ENCODE measurements at regions not wholly inside any gene's neighbourhood (a gene's known extent, or its start where the extent isn't known, plus 50 kb on each side); places are given as distances from the start of the nearest gene placed in this dataset.
"Not testable (repeated sequence)": the region's sequence is repeated elsewhere in the genome, so short reads cannot be mapped to it uniquely, and the experiment has no call there.

DNA sequence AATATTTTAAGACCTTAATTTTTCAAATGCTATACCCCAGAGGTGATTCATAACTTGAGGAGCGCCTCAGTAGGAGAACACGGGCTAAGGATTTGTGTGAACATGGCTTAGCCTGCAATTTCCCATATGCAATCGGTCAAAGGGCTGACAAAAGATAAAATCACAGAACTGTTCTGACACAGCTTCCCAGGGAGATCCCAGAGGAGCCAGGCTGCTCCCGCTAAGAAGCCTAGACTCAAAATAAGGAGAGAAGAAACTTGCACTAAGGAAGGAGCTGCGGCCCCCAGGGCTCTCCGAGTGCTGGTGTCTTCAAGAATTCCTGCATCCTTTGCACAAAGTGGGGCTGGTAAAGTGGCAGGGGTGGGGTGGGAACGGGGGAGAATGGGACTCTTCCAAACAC is 106.3 kb upstream of the DLG1 start:
- DNase-seq = no peak

DNA sequence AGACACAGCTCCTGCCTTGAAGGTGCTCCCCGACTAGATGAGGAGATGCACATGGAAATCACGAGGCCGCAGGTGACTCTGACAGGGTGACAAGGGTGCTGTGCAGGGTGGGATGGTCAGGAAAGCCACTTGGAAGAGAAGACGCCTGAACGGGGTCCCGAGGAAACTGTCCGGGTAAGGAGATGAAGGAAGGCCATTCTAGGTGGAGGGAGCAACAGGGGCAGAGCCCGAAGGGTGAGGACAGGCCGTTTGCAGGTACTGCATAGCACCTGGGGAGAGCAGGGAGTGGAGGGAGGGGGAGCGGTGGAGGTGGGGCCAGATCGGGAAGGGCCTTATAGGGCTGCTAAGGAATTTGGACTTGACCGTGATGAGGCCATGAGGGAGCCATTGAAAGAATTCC is 105.6 kb upstream of the DLG1 start:
- no peak for DNase-seq

DNA sequence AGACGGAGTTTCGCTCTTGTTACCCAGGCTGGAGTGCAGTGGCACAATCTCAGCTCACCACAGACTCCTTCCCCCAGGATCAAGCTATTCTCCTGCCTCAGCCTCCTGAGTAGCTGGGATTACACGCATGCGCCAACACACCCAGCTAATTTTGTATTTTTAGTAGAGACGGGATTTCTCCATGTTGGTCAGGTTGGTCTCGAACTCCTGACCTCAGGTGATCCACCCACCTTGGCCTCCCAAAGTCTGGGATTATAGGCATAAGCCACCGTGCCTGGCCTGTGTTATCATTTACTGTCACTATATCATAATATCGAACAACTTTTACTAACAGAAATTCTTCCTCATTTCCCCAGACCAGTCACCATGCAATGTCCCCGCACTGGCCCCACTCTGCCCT is 104.0 kb upstream of the DLG1 start:
- not testable (repeated sequence) for DNase-seq

DNA sequence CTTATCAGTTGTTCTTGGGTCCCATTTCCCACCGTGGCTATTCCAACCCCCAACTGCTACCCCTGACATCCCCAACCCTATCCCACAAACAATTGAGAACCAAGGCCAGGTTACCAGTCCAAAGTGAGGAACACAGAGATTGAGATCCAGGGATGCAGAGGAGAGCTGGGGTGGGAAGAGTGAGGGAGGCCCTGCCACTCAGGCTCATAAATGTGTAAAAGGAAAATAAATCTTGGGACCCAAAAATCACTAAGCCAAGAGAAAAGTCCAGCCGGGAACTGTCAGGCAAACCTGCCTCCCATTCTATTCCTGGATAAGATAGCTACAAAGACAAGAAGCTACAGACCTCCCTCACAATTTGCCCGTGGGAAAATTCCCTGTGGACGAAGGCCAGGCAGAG is 101.1 kb upstream of the DLG1 start:
- no peak for DNase-seq

DNA sequence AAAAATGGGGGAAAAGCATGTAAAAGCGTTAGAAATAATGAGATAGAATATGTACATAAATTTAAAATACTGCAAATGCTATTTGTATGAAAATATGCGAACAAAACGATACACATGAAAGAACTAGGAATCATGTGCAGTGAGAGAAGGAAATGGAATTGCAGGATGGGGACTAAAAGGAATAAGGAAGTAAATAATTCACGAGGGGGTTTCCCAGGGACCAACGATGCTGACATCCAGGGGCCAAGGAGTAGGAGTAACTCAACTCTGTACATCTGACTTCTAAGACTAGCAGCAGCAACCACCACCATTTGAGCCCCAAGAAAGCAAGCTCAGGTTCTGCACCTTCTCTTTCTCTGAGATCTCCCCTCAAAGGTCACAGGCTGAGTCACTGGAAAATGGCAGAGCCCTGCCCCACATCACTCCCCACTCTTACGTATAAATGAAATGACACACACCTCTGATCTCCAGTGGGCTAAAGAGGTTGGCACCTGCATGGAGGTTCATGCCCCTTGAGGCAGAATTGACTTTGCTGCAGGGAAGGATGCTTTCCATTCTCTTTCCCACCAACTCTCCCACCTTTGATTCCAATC is 100.0 kb upstream of the DLG1 start:
- no peak for DNase-seq

DNA sequence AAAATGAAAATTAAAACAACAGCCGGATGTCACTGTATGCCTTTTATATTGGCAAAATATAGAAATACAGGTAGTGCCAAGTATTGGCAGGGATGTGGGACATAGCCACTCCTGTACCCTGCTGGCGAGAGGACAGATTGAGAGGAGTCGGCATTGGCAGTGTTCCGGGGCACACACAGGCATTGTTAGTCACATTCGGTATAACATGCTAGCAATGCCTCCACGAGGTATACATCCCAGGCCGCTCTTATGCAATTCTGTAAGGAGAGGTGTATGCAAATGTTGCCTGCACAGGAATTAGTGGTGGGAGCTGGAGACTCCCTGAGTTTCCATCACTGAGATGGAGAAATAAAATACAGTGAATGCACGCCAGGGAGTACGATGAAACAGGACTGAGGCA is 99.4 kb upstream of the DLG1 start:
- DNase-seq = no peak

DNA sequence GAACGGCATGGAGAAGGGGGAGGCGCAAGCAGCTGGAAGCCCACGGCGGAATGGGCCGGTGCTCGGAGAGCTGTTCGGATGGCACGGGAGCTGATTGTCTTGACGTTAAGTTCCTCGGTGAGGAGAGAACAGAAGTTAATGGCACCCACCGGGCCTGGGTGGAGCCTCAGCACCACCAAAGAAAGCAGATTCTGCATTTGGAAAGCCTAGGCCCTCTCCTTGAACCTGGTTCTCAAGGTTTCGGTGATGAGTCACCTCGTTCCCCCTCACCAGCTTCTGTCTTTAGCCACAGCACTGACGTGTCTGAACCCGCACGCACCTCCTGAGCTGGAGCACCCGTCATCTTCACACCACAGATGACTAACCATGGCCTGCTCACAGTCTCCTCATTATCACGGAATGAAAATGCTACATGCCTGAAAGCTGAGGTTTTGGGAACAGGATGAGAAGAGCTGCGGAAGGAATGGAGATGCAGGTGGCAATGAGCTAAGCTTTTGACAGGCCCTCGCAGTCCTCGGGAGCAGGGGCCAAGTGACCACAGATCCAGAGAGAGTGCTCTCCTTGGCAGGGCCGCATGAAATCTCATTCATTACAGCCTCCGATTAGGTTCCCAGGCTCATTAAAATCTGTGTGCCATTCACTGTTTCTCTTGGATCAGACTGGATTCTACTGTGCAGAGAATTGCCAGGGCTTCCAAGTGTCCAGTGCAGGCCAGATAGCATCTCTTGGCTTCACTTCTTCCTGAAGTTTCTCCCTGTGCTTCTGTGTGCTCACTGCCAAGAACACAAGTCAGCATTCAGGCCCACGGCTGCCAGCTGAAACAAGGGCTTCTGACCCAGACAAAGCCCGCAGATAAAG is 96.3 kb upstream of the DLG1 start:
- no peak for DNase-seq

DNA sequence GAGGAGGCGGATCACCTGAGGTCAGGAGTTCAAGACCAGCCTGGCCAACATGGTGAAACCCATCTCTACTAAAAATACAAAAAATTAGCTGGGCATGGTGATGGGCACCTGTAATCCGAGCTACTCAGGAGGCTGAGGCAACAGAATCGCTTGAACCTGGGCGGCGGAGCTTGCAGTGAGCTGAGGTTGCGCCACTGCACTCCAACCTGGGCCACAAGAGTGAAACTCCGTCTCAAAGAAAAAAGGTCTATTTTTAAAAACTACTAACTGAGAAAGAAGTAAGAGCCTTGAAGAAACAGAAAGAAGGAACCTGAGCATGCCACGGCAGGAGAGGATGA is 95.7 kb upstream of the DLG1 start:
- DNase-seq = not testable (repeated sequence)

DNA sequence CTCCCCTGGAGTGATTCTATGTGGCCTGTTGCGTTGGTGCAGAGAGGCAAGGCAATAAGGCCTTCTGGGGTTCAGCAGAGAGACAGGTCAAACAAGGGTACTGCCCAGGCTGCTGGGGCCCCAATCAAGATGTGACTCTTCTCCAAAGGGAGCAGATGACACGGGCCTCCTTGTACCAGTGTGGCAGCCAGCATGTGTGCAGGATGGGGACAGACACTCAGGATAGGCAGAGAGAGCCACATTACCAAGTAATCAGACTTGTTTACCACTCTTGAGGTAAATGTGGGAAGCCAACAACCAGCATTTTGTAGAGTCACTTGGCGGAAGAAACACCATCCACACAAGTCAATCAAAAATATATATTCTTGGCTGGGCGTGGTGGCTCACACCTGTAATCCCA is 95.3 kb upstream of the DLG1 start:
- DNase-seq = no peak

DNA sequence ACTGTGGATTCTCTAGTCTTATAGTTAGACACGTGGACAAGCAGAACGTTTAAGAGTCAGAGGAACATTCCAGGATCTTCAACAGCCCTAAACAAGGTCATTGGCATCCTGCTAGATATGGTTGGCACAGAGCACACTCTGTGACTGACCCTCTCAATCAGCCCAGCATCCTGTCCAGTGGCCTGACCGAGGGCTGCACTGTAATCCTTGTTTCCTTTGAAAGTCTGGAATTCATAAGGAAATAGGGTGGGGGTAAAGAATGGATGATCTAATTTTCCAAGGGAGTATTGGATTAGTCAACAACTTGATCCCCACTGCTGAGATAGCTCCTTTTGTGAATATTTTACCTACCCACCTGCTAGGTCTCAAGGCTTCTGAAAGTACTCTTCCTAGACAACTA is 94.5 kb upstream of the DLG1 start:
- no peak for DNase-seq

DNA sequence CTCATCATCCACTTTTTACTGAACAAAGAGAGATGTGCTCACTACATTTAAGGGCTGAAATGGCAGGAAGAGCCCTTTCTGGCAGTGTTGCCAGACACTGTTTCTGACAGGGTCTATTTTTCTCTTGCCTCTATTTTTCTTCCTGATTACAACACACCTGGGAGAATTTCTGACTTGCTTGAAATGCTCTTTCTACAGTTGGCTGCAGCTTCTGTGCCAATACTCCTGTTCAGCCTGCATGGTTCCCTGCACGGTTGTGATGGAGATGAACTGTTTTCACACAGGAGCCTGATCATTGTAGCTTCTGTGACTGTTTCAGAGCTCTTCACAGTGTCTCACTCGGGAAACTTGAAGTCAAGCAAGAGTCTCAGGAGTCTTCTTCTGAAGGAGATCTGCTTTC is 83.0 kb upstream of the DLG1 start:
- DNase-seq = no peak

DNA sequence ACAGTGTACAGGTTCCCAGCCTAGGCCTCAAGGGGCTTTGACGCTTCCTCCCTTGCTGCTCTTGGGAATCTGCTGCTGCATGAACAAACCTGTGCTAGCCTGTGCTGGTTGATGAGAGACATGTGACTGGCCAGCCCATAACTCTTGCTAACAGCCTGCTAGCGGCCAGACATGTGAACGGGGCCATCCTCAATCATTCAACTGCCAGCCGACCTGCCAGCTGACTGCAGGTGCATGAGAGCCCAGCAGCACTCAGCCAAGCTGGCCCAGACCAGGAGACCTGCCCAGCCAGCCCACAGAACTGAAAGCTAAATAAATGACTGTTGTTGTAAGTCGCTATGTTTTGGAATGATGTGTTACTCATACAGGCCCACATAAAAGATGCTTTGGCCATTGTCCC is 82.4 kb upstream of the DLG1 start:
- peak in 1 of 2 experiments; percentile 14 for DNase-seq

DNA sequence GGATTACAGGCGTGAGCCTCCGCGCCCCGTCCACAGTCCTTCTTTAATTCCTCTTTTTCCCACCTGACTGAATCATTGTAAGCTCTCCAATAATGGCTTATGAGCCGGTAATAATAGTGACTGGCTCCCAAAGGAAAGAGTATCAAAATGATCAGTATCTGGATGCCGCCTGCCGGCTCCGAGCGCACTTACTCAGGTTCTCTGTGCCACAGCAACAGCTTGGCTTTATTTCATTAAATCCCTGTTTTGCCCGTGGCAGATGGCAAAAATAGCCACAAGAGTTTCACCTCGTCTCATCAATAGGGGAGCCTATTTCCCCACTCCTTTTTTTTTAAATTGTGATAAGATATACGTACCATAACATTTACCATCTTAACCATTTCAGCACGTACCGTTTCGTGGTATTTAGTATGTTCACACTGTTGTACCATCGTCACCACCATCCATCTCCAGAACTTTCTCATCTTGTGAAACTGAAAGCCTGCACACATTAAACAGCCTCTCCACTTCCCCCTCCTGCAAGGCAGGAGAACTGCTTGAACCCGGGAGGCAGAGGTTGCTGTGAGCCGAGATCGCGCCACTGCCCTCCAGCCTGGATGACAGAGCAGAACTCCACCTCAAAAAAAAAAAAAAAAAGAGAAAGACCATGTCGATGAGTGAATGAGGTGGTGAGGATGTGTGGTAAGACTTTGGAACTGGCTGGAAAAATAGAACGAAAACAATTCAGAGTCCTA is 80.7 kb upstream of the DLG1 start:
- no peak for DNase-seq

DNA sequence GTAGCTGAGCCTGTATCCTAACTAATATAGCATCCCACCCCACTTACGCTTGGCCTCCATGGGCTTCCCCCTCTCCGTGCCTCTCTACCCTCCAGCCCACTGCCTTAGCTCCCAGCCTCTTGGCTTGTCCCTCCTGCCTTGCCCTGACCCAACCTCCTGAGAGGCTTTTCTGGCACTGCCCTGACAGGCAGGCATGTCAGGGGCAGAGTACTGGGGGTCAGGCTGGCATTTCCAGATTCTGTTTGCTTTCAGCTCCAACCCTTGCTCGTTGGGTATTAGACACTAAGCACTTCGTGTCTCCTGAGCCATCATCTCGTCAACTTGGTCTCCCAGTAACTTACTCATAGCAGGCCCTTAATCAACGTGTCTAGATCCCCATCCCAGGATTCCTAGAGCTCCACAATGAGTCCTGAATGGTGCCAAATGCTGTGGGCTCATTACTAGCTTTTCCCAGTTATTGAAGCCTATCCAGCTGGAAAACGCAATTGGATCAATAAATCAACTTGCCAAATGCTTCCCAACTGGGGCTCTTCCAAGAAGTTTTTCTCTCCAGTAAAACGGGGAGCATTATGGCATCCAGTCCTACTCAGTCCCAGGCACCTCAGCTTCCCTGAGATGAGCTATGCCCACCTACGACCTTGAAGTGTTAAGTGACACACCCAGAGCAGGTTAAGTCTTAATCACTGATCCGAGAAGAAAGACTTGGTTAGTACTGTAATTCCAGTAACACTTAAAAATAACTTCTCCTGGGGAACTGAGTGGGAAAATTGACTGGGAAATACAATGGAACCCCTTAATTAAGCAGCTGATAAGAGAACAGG is 78.5 kb upstream of the DLG1 start:
- no peak for DNase-seq

DNA sequence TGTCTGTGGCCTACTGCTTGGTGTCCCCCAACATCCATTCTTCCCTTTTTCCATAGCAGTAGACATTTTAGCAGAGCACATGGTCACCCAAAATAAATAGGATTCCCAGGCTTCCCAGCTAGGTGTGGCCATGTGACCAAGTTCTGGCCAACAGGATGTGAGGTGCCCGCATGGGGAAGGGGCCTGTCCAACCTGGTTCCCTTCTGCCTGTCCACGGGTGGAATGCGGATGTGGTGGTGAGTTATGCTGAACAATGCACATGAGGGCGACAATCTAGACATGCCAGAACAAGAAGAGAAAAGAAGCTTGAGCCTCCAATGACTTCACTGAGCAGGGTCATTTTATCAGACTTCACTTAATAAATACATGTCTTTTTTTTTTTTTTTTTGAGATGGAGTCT is 77.6 kb upstream of the DLG1 start:
- DNase-seq = no peak

DNA sequence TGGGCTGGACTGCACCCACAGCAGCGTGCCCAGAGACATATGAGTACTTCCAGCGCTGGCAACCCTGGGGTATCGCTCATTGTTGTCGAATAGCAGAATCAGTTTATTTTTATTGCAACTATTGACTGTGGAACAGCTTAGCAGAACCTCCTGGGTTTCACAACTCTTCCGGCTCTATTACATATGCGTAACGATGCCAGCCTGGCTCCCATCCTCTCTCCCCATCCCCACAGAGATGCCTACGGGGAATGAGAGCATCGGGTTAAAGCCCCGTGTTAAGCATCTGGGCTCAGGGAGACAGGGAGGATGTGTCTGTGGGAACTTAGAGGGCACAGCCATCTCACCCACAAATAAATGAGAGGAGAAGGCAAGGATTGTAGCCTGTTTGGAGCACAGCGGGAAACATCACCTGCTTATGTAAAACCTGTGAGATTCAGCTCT is 76.6 kb upstream of the DLG1 start:
- no peak for DNase-seq

DNA sequence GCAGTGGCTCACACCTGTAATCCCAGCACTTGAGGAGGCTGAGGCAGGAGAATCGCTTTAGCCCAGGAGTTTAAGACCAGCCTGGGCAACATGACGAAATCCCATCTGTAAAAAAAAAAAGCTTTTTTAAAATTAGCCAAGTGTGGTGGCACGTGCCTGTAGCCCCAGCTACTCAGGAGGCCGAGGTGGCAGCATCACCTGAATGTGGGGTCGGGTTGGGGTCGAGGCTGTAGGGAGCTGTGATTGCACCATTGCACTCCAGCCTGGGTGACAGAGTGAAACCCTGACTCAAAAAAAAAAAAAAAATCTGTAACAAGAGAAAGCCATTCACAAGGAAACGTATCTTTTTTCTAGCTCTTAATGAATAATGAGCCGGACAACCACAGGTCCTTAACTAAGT is 74.7 kb upstream of the DLG1 start:
- no peak for DNase-seq

DNA sequence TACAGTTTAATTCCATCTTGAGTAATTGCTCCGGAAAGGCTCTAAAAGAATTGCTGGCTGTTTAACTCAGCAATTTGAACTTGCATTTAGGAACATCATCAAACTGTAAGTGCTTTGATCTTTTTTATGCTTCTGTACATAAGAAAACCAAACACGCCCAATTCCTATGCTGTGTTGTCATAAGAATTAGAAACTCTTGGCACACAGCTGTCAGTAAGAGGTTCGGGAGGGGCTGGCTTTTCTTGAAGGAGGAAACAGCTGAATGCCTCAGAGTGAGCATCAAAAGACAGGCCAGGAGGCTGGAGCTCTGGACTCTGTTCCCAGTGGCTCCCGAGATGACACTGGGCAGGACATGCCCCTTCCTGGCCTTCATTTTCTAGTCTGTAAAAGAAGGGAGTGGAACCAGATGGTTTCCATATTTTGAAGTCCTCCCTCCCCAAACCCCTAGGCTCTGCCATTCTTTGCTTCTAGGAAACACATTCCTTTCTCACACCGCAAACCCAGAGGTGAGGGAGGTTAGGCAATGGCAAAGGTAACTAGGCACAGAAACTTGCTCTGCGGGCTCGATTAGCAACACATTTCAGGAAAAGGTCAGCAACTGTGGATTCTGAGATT is 73.7 kb upstream of the DLG1 start:
- DNase-seq = no peak

DNA sequence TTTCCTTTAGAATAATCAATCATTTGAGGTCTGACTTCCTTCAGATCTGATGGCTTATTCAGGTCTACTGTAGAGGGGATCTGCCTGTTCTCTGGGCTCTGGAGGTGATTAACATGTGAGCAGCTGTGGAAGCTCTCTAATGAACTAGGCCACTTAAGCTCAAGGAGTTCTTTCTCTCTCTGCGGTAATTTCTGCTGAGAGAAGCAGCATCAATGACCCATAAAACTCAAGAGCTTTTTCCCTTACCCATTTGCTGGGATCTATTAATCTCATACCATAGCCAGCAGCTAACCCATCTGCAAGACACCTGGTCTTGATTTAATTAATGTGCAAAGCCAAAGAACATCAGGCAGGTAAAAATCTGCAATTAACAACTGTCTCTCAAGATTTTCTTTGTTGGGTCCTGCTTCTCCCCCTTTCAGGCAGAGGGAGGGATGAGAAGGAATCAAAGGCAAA is 73.2 kb upstream of the DLG1 start:
- DNase-seq = no peak

DNA sequence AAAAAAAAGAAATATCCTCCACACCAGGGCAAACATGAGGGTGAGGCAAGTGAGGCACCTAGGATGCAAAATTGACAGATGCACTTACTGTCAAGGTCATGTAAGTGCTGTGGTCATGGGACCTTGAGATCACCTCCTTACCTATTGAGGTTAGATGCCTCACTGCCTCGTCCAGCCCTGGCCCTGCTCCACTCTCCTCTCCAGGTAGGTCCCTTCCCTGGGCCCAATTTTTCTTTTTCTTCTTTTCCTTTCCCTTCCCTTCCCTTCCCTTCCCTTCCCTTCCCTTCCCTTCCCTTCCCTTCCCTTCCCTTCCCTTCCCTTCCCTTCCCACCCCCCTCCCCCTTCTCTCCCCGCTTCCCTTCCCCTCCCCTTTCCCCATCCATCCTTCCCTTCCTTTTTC is 71.1 kb upstream of the DLG1 start:
- DNase-seq = no peak

DNA sequence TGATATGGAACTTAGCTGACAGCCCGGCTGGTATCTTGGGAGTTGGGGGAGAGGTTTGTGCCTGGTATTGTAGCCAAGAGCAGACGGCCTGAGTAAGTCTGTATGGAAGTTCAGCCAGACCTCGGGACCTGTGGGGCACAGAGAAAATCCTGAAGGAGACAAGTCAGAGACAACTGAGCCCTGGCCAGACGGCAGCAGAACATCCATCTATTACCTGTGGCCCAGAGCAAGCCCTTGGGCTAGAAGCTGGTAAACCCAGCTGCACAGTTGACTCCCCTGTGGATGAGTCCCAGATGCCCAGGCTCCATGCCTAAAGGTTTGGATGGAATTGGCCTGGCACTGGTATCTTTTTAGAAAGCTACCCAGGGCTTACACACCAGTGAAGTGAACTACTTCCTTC is 70.4 kb upstream of the DLG1 start:
- DNase-seq = no peak

DNA sequence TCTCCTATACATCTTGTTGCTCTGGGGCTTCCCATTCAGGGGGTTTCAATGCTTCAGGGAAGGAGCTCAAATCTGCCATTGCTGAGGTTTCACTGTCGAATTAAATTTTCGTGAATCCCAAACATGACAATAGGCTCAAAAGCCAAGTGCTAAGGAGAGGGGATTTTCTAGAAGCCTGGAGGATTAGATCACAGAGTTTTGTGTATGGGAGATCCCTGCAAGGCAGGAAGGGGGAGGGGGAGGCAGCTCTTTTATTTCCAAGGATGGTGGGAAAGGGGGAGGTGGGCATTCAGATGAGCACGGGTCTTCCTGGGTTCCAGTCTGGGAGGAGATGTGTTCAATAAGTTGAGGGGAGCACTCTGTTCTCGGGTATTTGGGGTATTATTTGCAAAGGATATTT is 69.9 kb upstream of the DLG1 start:
- DNase-seq = no peak
